NCI-H2227 (cell line): ENCODE measurements at regions not wholly inside any gene's neighbourhood (a gene's known extent, or its start where the extent isn't known, plus 50 kb on each side); places are given as distances from the start of the nearest gene placed in this dataset.
"Not testable (repeated sequence)": the region's sequence is repeated elsewhere in the genome, so short reads cannot be mapped to it uniquely, and the experiment has no call there.

ENCODE experiments used
- DNase-seq: peaks from one replicate; lab custom pipeline; 2025; ENCODE audit not compliant: unreplicated experiment; lab: John Stamatoyannopoulos, UW

GRCh38 chr11:28838741-28839140 lies 730.6 kb downstream of the METTL15 start:
- no peak for DNase-seq

- DNase-seq: no peak
Observed at GRCh38 chr11:28837599-28837998, 729.4 kb downstream of the METTL15 start.

- no peak for DNase-seq
Observed at GRCh38 chr11:28836285-28837081, 728.3 kb downstream of the METTL15 start.

- no peak for DNase-seq
Observed at GRCh38 chr11:28835790-28836189, 727.6 kb downstream of the METTL15 start.

- DNase-seq: no peak
Observed at GRCh38 chr11:28835317-28835716, 727.1 kb downstream of the METTL15 start.

GRCh38 chr11:28834877-28835276 lies 726.7 kb downstream of the METTL15 start:
- DNase-seq: no peak

GRCh38 chr11:28833670-28834069 lies 725.5 kb downstream of the METTL15 start:
- DNase-seq: no peak

GRCh38 chr11:28833169-28833568 lies 725.0 kb downstream of the METTL15 start:
- no peak for DNase-seq

- no peak for DNase-seq
Observed at GRCh38 chr11:28826807-28827206, 718.6 kb downstream of the METTL15 start.

- no peak for DNase-seq
Observed at GRCh38 chr11:28822576-28822975, 714.4 kb downstream of the METTL15 start.

- no peak for DNase-seq
Observed at GRCh38 chr11:28820296-28820989, 712.3 kb downstream of the METTL15 start.

GRCh38 chr11:28819741-28820140 lies 711.6 kb downstream of the METTL15 start:
- DNase-seq: no peak

GRCh38 chr11:28815110-28815509 lies 706.9 kb downstream of the METTL15 start:
- DNase-seq: no peak

GRCh38 chr11:28808771-28809170 lies 700.6 kb downstream of the METTL15 start:
- no peak for DNase-seq

GRCh38 chr11:28799316-28799715 lies 691.1 kb downstream of the METTL15 start:
- DNase-seq: no peak

- no peak for DNase-seq
Observed at GRCh38 chr11:28798286-28798685, 690.1 kb downstream of the METTL15 start.

GRCh38 chr11:28797536-28797935 lies 689.3 kb downstream of the METTL15 start:
- no peak for DNase-seq

- DNase-seq: no peak
Observed at GRCh38 chr11:28794405-28794804, 686.2 kb downstream of the METTL15 start.

GRCh38 chr11:28793282-28793738 lies 685.1 kb downstream of the METTL15 start:
- DNase-seq: no peak

GRCh38 chr11:28792856-28793255 lies 684.7 kb downstream of the METTL15 start:
- no peak for DNase-seq

GRCh38 chr11:28787897-28788296 lies 679.7 kb downstream of the METTL15 start:
- DNase-seq: not testable (repeated sequence)

- no peak for DNase-seq
Observed at GRCh38 chr11:28777126-28777525, 668.9 kb downstream of the METTL15 start.
